ENCODE measurements at regions not wholly inside any gene's neighbourhood (a gene's known extent, or its start where the extent isn't known, plus 50 kb on each side); places are given as distances from the start of the nearest gene placed in this dataset.

DNA sequence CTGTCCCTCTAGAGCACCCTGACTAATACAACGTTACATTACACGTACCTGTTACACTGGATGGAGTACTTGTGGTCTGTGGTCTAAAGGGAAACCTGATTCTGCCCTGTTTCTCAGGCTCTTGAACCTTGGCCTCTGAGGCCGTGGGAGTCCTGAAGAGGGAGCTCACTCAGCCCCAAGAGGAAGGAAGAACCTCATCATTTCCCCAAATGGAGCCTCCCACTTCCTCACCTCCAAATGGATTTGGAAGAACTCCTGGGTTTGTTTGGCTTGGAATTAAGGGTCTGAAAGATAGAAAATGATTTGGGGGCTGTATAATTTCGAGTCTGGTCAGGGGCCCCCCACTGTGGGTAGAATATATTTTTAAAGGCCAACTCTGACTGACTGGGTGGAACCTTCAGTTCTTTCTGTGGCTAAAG lies 200.2 kb downstream of the SEMA6A start:
- no peaks in the 10 kb centered on the region for H3K4me1 Mint-ChIP-seq
- H3K4me3 Mint-ChIP-seq = no peak overlapping the region
- no peak for DNase-seq
- ChIA-PET CTCF (no interaction called here), POLR2A (no interaction called here)
- no peaks in the 10 kb centered on the region for H3K36me3 Mint-ChIP-seq (ENCODE audit: low read depth)
- H3K27me3 Mint-ChIP-seq = no peaks in the 10 kb centered on the region
- H3K27ac Mint-ChIP-seq = no peak overlapping the region
- no peaks in the 10 kb centered on the region for H3K9me3 Mint-ChIP-seq

DNA sequence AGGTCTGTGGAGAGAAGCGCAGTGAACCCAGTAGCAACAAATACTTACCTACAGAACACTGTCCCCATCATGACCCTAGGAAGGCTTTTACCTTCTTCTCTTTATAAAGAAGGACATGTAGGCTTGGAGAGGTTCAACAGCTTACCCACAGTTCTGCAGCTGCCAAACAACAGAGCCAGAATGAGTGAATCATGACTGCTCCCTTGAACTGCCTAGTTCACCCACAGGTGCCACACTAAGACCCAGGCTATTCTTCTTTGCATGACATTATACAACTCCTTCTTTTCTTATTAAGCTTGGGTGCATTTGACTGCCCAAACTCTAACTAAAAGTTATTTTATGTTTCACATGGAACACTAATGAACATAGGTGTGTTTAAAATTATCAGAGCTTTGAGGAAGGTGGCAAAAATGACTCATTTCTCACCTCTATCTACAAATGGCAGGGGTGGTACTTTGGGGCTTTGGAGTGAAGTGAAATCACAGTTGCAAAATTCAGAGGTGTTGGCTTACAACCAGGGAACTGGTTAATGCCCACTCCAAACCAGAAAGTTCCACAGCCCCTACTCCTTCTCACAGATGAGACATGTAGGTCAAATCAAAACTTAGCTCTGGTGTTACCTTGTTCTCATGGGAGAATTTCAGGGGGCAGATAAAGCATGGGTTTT lies 201.6 kb downstream of the SEMA6A start:
- no peaks in the 10 kb centered on the region for H3K27me3 Mint-ChIP-seq
- POLR2A ChIA-PET = no interaction called here
- H3K4me3 Mint-ChIP-seq = no peak overlapping the region
- no peaks in the 10 kb centered on the region for H3K9me3 Mint-ChIP-seq
- H3K27ac Mint-ChIP-seq = no peak overlapping the region
- CTCF ChIA-PET = no interaction called here
- H3K4me1 Mint-ChIP-seq = no peaks in the 10 kb centered on the region
- DNase-seq = no peak
- no peaks in the 10 kb centered on the region for H3K36me3 Mint-ChIP-seq (ENCODE audit: low read depth)

DNA sequence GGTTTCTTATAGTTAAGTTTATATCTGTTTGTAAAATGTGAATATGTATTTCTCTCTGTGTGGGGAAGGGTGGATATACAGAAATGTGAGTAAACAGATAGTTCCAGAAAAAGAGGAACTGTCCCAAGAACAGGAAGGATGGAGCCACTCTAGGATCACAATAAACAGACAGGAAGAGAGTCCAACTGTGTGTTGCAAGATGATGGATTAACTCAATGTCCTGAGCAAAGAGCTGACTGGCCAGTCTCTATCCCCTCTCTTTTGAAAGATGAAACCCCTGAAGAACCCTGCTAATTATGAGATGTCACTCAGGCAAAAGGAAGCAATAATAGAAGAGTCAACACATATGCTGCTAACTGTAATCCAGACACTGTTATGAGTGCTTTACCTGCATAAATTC lies 202.7 kb downstream of the SEMA6A start:
- H3K4me3 Mint-ChIP-seq = no peak overlapping the region
- POLR2A ChIA-PET = no interaction called here
- no peaks in the 10 kb centered on the region for H3K4me1 Mint-ChIP-seq
- H3K9me3 Mint-ChIP-seq = no peaks in the 10 kb centered on the region
- no peaks in the 10 kb centered on the region for H3K27me3 Mint-ChIP-seq
- no peak for DNase-seq
- H3K27ac Mint-ChIP-seq = no peak overlapping the region
- CTCF ChIA-PET = no interaction called here
- H3K36me3 Mint-ChIP-seq (ENCODE audit: low read depth) = no peaks in the 10 kb centered on the region

DNA sequence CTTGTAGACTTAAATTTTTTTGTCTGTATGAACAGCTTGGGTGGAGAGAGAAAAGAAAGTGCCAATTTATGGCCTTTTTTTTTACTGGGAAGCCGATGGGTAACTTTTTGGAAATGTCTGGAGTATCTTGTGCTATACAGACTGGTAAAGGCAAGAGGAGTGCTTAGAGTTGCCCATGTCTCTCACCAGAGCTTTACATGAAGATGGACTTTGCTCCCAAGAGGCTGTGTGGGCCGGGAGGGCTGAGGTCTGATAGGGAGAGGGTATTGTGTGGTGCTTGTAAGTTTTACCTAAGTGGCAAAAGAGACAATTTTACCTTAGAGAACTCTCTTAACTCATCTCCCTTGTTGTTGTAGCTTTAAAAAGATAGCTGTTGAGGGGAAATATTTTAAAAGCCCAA lies 203.2 kb downstream of the SEMA6A start:
- ChIA-PET CTCF (no interaction called here), POLR2A (no interaction called here)
- Mint-ChIP-seq H3K9me3 (no peaks in the 10 kb centered on the region), H3K36me3 (ENCODE audit: low read depth) (no peaks in the 10 kb centered on the region), H3K27ac (no peak overlapping the region), H3K4me1 (no peaks in the 10 kb centered on the region), H3K27me3 (no peaks in the 10 kb centered on the region), H3K4me3 (no peak overlapping the region)
- no peak for DNase-seq

DNA sequence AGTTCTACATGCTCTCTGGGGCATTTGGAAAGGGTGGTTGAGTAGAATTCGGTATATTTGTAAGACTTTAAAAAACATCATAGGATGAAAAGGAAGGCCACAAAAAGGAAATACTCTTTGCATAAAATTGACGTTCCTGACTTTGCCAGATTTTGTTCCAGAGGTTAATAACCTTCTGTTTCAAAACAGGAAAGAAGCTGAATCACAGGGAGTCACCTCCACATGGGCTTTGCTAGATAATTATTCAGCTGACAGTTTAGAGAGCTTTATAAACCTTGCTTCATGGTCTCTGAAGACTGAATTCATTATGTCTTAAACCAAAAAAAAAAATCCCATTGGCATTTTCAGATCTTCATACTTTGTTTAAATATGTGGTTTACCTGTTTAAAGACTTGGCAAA lies 203.7 kb downstream of the SEMA6A start:
- no peak overlapping the region for H3K4me3 Mint-ChIP-seq
- no peaks in the 10 kb centered on the region for H3K36me3 Mint-ChIP-seq (ENCODE audit: low read depth)
- POLR2A ChIA-PET = interaction anchor here (0.6 kb wide), 1 partner anchor 59 kb away, joined by 3 read pairs; no protein-coding TSS in a partner anchor
- H3K4me1 Mint-ChIP-seq = no peaks in the 10 kb centered on the region
- H3K27me3 Mint-ChIP-seq = no peaks in the 10 kb centered on the region
- CTCF ChIA-PET = no interaction called here
- H3K9me3 Mint-ChIP-seq = no peaks in the 10 kb centered on the region
- H3K27ac Mint-ChIP-seq = no peak overlapping the region
- DNase-seq = no peak

DNA sequence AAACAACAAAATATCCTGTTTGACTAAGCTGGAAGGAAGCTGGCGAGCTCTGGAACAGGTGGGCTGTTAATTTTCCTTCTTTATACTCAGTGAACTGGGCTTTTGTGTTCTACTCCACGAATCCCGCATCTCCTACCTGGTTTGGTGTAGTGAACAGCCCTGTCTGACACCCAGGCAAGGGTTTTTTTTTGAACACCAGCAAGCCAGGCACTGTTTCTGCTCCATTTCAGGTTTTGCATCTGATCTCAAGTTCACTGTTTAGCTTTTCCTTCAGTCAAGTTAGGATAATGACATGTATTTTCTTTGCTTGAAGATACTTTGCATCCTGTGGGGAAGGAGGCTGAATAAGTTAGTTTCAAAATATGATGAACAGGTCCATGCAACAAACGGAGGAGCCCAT lies 204.5 kb downstream of the SEMA6A start:
- CTCF ChIA-PET = no interaction called here
- Mint-ChIP-seq H3K4me3 (no peak overlapping the region), H3K36me3 (ENCODE audit: low read depth) (no peaks in the 10 kb centered on the region), H3K27me3 (no peaks in the 10 kb centered on the region), H3K27ac (no peak overlapping the region), H3K9me3 (no peaks in the 10 kb centered on the region), H3K4me1 (no peaks in the 10 kb centered on the region)
- POLR2A ChIA-PET = interaction anchor here (0.6 kb wide), 1 partner anchor 58 kb away, joined by 3 read pairs; no protein-coding TSS in a partner anchor
- DNase-seq = no peak

DNA sequence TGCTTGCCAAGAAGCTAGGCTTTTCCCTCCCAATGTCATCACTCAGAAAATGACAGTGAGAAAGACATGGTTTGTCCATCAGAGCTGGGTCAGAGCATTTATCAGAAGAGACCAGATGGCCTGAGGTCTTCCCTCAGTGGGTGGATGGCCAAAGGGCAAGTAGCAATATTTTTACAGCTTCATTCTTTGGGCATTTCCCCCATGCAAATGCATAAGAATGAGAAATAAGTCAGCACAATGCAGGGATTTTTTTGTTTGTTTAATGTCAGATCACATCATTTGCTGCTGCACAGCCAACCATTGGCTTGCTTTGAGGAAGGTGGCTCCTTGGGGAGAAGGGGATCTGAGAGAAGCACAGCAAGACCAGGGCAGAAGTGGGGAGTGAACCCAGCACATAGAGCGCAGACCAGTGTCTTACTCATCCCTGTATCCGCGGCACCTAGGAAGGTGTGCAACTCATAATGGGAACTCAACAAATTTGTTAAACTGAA lies 209.6 kb downstream of the SEMA6A start:
- H3K4me1 Mint-ChIP-seq = no peaks in the 10 kb centered on the region
- CTCF ChIA-PET = no interaction called here
- no peaks in the 10 kb centered on the region for H3K27me3 Mint-ChIP-seq
- H3K36me3 Mint-ChIP-seq (ENCODE audit: low read depth) = no peaks in the 10 kb centered on the region
- H3K9me3 Mint-ChIP-seq = peaks cover 7% of the 10 kb centered on the region
- no peak overlapping the region for H3K27ac Mint-ChIP-seq
- DNase-seq = no peak
- POLR2A ChIA-PET = no interaction called here
- no peak overlapping the region for H3K4me3 Mint-ChIP-seq

DNA sequence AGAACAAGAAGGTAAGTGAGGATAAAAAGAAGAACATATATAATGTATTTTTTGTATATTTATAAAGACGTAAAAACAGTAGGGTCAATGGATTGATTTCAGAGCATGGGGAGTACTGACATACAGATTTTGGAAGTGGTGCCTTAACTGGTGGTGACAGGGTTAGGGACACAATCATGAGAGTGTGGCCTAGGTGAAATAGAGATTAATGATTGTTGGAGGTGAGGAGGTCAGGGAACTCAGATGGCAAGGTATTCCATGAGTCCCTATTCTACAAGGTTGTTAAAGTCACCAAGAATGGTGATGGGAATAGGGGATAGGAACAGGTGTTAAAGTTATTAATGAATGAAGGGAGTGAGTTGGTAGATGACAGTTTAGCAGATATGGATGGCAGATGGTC lies 210.8 kb downstream of the SEMA6A start:
- Mint-ChIP-seq H3K9me3 (peaks cover 7% of the 10 kb centered on the region), H3K36me3 (ENCODE audit: low read depth) (no peaks in the 10 kb centered on the region), H3K27ac (no peak overlapping the region), H3K27me3 (no peaks in the 10 kb centered on the region), H3K4me1 (no peaks in the 10 kb centered on the region), H3K4me3 (no peak overlapping the region)
- DNase-seq = no peak
- POLR2A ChIA-PET = no interaction called here
- CTCF ChIA-PET = no interaction called here

DNA sequence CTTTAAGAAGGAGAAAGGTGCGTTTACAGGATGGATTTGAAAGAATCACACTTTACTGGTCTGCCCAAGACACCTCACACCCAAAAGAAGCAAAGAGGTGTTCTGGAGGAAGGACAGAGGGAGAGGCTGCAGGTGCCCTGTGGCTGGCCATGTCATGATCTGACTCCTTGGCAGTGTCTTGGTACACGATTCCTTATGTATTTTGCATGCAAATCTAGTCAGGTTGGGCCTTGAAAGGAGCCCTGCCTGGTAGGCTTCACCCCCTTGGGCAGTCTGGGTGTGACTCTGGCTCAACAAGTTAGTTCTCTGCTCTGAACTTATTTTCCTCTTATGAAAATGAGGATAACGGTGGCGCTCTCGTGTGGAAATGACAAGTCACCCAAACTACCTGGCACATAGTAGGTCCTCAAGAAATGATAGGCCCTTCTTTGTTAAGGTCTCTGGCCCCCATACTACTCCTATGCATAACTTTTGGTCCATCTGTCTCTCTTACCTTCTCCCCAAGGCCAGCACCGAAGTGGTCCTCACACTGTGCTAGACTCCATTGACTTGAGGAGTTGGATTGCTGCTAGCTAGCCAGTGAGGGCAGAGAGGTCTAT lies 212.5 kb downstream of the SEMA6A start:
- Mint-ChIP-seq H3K4me3 (no peak overlapping the region), H3K9me3 (peaks cover 7% of the 10 kb centered on the region), H3K36me3 (ENCODE audit: low read depth) (no peaks in the 10 kb centered on the region), H3K27me3 (no peaks in the 10 kb centered on the region), H3K4me1 (no peaks in the 10 kb centered on the region), H3K27ac (no peak overlapping the region)
- ChIA-PET POLR2A (no interaction called here), CTCF (no interaction called here)
- DNase-seq = no peak

DNA sequence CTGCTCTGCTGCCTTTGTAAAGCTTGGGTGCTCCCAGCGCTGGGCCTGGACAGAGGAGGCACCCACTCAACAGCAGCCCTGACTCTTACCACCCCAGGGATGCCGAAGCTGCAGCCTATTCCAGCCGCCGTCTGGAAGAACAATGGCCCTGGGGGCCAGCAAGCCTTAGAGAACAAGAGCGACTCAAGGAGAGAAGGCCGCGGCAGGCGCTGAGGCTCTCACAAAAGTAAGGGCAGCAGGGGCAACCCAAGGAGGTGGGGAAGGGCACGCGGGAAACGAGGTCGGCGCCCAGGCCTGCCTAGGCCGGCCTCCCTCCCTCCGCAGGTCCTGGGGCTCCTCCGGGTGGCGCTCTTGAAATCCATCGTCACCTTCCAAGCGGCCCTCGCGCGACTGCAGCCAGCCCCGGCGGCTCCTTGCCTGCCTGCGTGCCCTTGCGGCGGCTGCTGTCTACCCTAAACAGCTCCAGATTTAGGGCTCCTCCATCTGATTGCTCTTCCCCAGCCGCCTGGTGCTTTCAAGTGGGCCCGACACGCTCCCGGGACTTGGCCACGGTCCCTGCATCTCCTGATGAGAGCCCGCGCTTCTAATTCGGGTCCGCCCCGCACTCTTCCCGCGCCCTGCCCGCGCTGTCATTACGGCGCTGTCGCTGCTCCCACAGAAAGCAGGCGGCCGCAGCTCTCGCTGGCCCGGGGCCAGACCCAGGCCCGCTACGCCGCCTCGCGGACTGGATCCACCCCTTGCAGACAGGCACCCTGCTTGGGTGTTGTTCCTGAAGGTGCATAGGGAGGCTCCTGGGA lies 213.3 kb downstream of the SEMA6A start:
- Mint-ChIP-seq H3K9me3 (peaks cover 7% of the 10 kb centered on the region), H3K27ac (no peak overlapping the region), H3K4me3 (no peak overlapping the region), H3K36me3 (ENCODE audit: low read depth) (no peaks in the 10 kb centered on the region), H3K4me1 (no peaks in the 10 kb centered on the region), H3K27me3 (no peaks in the 10 kb centered on the region)
- POLR2A ChIA-PET = no interaction called here
- no peak for DNase-seq
- CTCF ChIA-PET = no interaction called here

DNA sequence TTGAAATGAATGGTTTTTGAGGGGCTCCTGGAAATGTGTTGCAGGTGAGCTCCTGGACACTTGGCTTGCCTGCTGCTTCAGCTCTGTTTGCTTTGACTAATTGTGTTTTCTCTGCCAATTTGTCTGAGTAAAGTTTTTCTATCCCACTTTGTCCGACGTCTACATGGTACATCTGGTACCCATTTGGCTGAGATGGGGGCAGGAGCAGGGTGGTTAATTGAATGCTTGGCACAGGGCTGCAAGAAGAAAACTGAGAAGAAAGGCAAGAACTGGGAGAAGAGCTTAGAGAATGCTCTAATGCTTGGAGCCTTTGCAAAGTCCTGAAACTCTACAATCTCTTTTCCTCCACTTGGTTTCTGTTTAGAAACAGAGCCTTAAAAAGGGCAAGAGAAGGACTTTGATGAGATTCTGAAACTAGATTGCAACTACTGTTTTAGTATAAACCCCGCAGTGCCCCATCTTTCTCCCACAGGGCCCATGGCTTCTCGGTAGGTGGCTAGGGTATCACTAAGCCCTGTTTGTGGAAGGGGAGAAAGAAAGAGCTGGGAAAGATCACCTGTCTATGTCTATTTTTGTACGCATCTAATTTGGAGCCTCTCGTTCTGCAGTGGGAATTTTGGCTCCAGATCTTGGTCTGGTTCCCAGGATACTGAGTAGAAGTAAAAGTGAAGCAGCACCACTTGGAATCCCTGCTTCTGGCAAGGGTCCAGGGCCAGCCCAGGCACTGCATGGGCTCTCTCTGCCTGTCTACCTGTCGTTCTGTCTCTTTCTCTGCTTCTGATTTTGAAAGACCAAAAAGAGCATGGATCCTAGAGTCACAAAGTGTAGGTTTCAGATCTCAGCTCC lies 214.4 kb downstream of the SEMA6A start:
- H3K4me3 Mint-ChIP-seq = no peak overlapping the region
- CTCF ChIA-PET = no interaction called here
- no peaks in the 10 kb centered on the region for H3K36me3 Mint-ChIP-seq (ENCODE audit: low read depth)
- no peaks in the 10 kb centered on the region for H3K27me3 Mint-ChIP-seq
- H3K27ac Mint-ChIP-seq = no peak overlapping the region
- H3K4me1 Mint-ChIP-seq = no peaks in the 10 kb centered on the region
- H3K9me3 Mint-ChIP-seq = peaks cover 7% of the 10 kb centered on the region
- POLR2A ChIA-PET = no interaction called here
- no peak for DNase-seq

DNA sequence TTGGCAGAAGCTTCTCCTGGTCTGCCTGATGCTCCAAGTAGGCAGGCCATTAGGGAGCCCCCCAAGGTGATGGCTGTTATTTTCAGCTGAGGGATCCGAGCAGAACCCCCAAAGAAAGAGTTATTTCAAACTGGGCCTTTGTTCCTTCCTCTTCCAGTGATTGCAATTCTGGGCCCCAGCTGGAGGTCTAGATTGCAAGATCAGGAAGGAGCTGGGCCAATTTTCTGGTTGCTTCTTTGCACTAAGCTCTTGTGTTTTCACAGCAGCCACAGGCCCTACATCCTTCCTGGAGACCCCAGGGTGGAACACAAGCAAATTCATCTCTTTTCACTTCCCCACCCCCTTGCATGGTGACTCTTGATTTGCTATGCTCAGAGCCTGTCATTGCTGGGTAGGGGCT lies 215.0 kb downstream of the SEMA6A start:
- CTCF ChIA-PET = no interaction called here
- Mint-ChIP-seq H3K36me3 (ENCODE audit: low read depth) (no peaks in the 10 kb centered on the region), H3K4me3 (no peak overlapping the region), H3K9me3 (peaks cover 7% of the 10 kb centered on the region), H3K27ac (no peak overlapping the region), H3K4me1 (no peaks in the 10 kb centered on the region), H3K27me3 (no peaks in the 10 kb centered on the region)
- no peak for DNase-seq
- POLR2A ChIA-PET = no interaction called here

DNA sequence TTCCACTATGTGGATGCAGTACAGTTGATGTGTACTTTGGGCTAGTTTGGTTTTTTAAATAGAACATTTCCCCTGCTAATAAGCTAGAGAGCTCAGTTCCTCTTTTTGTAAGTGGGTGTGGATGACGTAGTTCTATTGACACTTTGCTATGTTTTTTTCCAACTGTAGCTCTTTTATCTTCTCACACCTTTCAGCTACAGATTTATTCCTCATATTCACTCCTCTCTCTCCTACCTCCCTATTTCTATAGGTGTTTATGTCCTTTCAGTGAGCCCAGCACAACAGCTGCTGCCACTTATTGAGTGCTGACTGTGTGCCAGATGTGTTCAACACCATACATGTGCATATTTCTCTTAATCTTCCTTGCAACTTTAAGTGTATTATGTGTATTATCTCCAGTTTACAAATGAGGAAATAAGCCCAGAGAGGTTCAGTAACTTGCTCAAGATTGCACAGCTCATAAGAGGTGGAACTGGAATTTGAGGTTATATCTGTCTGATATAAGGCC lies 215.7 kb downstream of the SEMA6A start:
- H3K4me3 Mint-ChIP-seq = no peak overlapping the region
- ChIA-PET CTCF (no interaction called here), POLR2A (no interaction called here)
- peaks cover 8% of the 10 kb centered on the region for H3K9me3 Mint-ChIP-seq
- no peak for DNase-seq
- no peak overlapping the region for H3K27ac Mint-ChIP-seq
- no peaks in the 10 kb centered on the region for H3K36me3 Mint-ChIP-seq (ENCODE audit: low read depth)
- H3K27me3 Mint-ChIP-seq = no peaks in the 10 kb centered on the region
- H3K4me1 Mint-ChIP-seq = no peaks in the 10 kb centered on the region

All from activated CD4-positive, alpha-beta memory T cell treated with anti-CD3 and anti-CD28 coated beads, Interleukin-2, amount 10 ng/mL, durations not matched to agents 7 days and 5 days (primary cell).